Activated CD4-positive, alpha-beta T cell treated with anti-CD3 and anti-CD28 coated beads for 1 hour (primary cell): ENCODE measurements at regions not wholly inside any gene's neighbourhood (a gene's known extent, or its start where the extent isn't known, plus 50 kb on each side); places are given as distances from the start of the nearest gene placed in this dataset.
"Not testable (repeated sequence)": the region's sequence is repeated elsewhere in the genome, so short reads cannot be mapped to it uniquely, and the experiment has no call there.

Source experiments
- DNase-seq: peaks from one replicate; pipeline ENCODE4 v3.0.0-alpha.2; 2020

GRCh38 chr14:48149624-48150023 is 474.2 kb upstream of the MDGA2 start:
- DNase-seq, result not testable (repeated sequence)

- no peak for DNase-seq
These were observed 465.4 kb upstream of the MDGA2 start for GRCh38 chr14:48140804-48141203.

GRCh38 chr14:48129472-48129871 is 454.1 kb upstream of the MDGA2 start:
- DNase-seq, result no peak

- DNase-seq, result no peak
These were observed 452.3 kb upstream of the MDGA2 start for GRCh38 chr14:48127674-48128073.

GRCh38 chr14:48125654-48126053 is 450.2 kb upstream of the MDGA2 start:
- no peak for DNase-seq

- no peak for DNase-seq
These were observed 438.3 kb upstream of the MDGA2 start for GRCh38 chr14:48113713-48114112.

GRCh38 chr14:48111151-48111550 is 435.7 kb upstream of the MDGA2 start:
- no peak for DNase-seq

- no peak for DNase-seq
These were observed 432.2 kb upstream of the MDGA2 start for GRCh38 chr14:48107646-48108045.

- no peak for DNase-seq
These were observed 421.5 kb upstream of the MDGA2 start for GRCh38 chr14:48096897-48097296.

GRCh38 chr14:48086516-48086915 is 411.1 kb upstream of the MDGA2 start:
- no peak for DNase-seq

- DNase-seq, result no peak
These were observed 400.1 kb upstream of the MDGA2 start for GRCh38 chr14:48075487-48075886.

GRCh38 chr14:48052973-48053372 is 377.6 kb upstream of the MDGA2 start:
- DNase-seq, result no peak

- DNase-seq, result no peak
These were observed 360.4 kb upstream of the MDGA2 start for GRCh38 chr14:48035836-48036235.

GRCh38 chr14:48027115-48027514 is 351.7 kb upstream of the MDGA2 start:
- DNase-seq, result no peak

- DNase-seq, result no peak
These were observed 348.5 kb upstream of the MDGA2 start for GRCh38 chr14:48023881-48024280.

- not testable (repeated sequence) for DNase-seq
These were observed 336.1 kb upstream of the MDGA2 start for GRCh38 chr14:48011484-48011883.

GRCh38 chr14:48008646-48009045 is 333.2 kb upstream of the MDGA2 start:
- no peak for DNase-seq

- no peak for DNase-seq
These were observed 330.6 kb upstream of the MDGA2 start for GRCh38 chr14:48005986-48006385.

GRCh38 chr14:47993883-47994282 is 318.5 kb upstream of the MDGA2 start:
- no peak for DNase-seq

GRCh38 chr14:47988175-47988574 is 312.8 kb upstream of the MDGA2 start:
- DNase-seq, result no peak

- DNase-seq, result no peak
These were observed 303.5 kb upstream of the MDGA2 start for GRCh38 chr14:47978871-47979270.

GRCh38 chr14:47976139-47976538 is 300.7 kb upstream of the MDGA2 start:
- no peak for DNase-seq

GRCh38 chr14:47966076-47966810 is 290.8 kb upstream of the MDGA2 start:
- no peak for DNase-seq

GRCh38 chr14:47961634-47962033 is 286.2 kb upstream of the MDGA2 start:
- DNase-seq, result no peak

GRCh38 chr14:47959740-47960139 is 284.3 kb upstream of the MDGA2 start:
- DNase-seq, result no peak
